D721Med (cell line): ENCODE measurements at regions not wholly inside any gene's neighbourhood (a gene's known extent, or its start where the extent isn't known, plus 50 kb on each side); places are given as distances from the start of the nearest gene placed in this dataset.

Source experiments
- DNase-seq: peaks from one replicate; pipeline ENCODE4 v3.0.0; 2011; ENCODE audit warnings: low spot score; ENCODE audit not compliant: insufficient read length
- FAIRE-seq: peaks from 2 replicates; lab custom pipeline; 2011; peaks lifted over from hg19 to GRCh38; lab: Jason Lieb, UNC
- TF ChIP-seq, protein P1 (sequence below): IDR thresholded peaks from 2 replicates; pipeline ENCODE4 v1.5.1; 2012; ENCODE audit warnings: mild to moderate bottlenecking, control low read depth; ENCODE audit not compliant: insufficient read depth; ENCODE audit errors: missing control alignments

- FAIRE-seq (no peak), DNase-seq (no peak)
- TF ChIP-seq, protein P1, sequence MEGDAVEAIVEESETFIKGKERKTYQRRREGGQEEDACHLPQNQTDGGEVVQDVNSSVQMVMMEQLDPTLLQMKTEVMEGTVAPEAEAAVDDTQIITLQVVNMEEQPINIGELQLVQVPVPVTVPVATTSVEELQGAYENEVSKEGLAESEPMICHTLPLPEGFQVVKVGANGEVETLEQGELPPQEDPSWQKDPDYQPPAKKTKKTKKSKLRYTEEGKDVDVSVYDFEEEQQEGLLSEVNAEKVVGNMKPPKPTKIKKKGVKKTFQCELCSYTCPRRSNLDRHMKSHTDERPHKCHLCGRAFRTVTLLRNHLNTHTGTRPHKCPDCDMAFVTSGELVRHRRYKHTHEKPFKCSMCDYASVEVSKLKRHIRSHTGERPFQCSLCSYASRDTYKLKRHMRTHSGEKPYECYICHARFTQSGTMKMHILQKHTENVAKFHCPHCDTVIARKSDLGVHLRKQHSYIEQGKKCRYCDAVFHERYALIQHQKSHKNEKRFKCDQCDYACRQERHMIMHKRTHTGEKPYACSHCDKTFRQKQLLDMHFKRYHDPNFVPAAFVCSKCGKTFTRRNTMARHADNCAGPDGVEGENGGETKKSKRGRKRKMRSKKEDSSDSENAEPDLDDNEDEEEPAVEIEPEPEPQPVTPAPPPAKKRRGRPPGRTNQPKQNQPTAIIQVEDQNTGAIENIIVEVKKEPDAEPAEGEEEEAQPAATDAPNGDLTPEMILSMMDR = no peak
Measured at GRCh38 chr13:67577361-67577760, 347.2 kb upstream of the PCDH9 start.

DNA sequence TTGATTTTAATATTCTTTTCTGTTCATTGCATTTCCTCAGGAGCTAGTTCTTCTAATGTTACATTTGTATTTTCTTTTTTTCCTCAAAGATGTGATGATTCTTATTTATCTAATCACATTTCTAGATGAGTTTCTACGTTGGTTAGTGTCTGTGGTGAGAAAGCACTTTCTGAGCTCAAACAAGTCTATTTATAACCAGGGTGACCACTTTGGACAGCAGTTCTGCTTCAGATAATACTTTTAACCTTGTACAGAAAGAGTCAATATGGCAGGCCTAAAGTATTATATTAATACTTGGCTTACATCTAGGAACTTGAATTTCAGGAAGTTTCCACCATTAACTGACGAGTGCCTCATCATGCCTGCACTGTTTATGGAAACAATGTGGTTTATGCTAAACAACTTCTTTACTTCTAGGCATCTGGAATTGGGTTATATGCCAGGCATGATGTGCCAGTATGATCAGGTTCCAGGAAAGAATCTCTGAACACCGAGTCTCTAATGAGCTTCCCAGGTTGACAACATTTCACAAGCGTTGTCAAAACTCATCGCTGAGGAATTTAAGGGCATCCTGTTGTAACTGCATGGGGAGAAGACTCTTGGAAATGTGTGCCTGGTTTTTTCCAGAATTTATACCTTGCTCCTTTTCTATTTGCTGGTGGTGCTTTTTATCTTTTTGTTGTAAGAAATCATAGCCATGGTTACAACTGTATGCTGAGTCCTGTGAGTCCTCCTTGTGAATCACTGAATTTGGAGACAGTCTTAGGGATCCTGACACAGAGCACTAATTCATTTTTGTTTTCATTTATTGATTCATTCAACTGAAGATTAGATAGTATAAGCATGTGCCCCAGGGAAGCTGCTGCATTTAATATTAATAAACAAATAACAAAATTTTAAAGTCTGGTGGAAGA, 344.4 kb upstream of the PCDH9 start:
- FAIRE-seq (no peak), DNase-seq (no peak)
- TF ChIP-seq, protein P1 = no peak

DNA sequence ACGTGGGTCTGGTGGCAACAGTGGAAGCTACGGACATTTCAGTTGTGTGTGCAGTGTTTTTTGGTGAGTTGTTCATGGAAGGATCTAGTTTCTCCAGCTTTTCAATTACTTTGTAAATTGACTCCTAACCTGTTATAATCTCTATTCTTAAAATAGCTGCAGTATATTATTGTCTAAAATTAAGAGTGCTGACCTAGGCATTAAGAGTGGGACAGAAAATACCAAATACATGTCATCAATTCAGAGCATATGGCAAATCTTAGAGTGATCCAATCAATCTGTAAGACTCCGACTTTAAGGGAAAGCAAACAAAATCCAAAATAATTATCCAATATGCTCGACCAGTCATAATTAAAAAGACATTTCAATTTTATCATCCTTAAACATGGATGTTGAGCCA, 338.1 kb upstream of the PCDH9 start:
- DNase-seq (no peak), FAIRE-seq (no peak)
- TF ChIP-seq, protein P1 = no peak

DNA sequence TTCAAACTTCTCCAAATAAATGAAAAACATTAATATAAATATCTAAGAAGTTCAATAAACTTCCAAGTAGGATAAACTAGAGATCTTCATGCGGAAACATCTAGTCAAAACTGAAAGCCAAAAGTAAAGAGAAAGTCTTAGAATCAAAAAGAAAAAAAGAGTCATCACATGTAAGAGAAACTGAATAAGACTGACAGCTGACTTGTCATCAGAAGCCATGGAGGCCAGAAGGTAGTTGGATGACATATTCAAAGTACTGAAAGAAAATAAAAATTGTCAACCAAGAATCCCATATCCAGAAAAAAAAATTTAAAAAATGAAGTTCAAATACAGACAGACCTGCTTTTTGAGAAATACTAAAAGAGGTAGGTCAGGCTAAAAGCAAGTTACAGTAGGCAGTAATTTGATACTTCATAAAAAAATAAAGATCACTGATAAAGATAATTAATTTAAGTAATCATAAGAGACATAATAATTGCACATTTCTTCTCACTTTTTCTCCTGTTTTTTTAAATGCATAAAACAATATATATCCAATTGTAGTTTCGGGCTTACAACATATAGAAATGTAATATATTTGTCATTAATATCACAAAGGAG, 327.6 kb upstream of the PCDH9 start:
- TF ChIP-seq, protein P1 = no peak
- FAIRE-seq (no peak), DNase-seq (no peak)

DNA sequence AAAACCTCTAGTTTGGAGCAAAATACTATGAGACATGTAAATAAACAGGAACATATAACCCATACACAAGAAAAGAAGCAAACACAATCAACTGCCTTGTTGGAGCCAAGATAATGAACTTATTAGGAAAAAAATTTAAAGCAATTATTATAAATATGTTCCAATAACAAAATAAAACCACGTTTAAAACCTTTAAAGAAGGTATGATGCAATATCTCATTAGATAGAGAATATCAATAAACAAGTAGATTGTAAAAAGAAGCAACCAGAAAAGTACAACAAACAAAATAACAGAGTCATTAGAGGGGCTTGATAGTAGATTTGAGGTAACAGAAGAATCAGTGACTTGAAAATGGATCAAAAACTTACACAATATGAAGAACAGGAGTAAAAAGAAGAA, 327.0 kb upstream of the PCDH9 start:
- no peak for DNase-seq
- TF ChIP-seq, protein P1 = no peak
- no peak for FAIRE-seq

GRCh38 chr13:67554746-67555452, 324.8 kb upstream of the PCDH9 start:
- TF ChIP-seq, protein P1 = no peak
- FAIRE-seq = no peak
- DNase-seq = no peak
